Esophagus squamous epithelium (tissue), 4 donors: ENCODE measurements at regions not wholly inside any gene's neighbourhood (a gene's known extent, or its start where the extent isn't known, plus 50 kb on each side); places are given as distances from the start of the nearest gene placed in this dataset.

Source experiments
- CTCF ChIP-seq, 6 experiments: fragments of 450-650 bp in 4 of 6; fragments of 200-600 bp in 2 of 6; sonication (generic) in 2 of 6; IDR thresholded peaks; one replicate each; pipeline ENCODE4 v1.5.1; 2016 to 2019; ENCODE audit warnings: antibody characterized with exemption in 6 of 6, mild to moderate bottlenecking in 4 of 6, moderate library complexity in 4 of 6
- POLR2A ChIP-seq, 4 donors: fragments of 450-650 bp; IDR thresholded peaks; one replicate each; pipeline ENCODE4 v1.6.1; 2017; ENCODE audit warnings: antibody characterized with exemption in 4 of 4, mild to moderate bottlenecking in 4 of 4, moderate library complexity in 3 of 4

GRCh38 chr16:85527767-85528297, 85.3 kb upstream of the GSE1 start:
- TF ChIP-seq CTCF (IDR thresholded peaks at IDR 0.05): no peak
- TF ChIP-seq POLR2A (IDR thresholded peaks at IDR 0.05): no peak
